G401 (cell line): ENCODE measurements at regions not wholly inside any gene's neighbourhood (a gene's known extent, or its start where the extent isn't known, plus 50 kb on each side); places are given as distances from the start of the nearest gene placed in this dataset.

Experiments
- DNase-seq: peaks from one replicate; pipeline ENCODE4 v3.0.0-alpha.2; 2015; ENCODE audit warnings: low spot score
- in situ Hi-C: cut with HindIII; loops from 2 replicates; pipeline ENCODE4 v1.10.0; 2016; ENCODE audit warnings: low sequenced_read_pairs, mixed read lengths

DNA sequence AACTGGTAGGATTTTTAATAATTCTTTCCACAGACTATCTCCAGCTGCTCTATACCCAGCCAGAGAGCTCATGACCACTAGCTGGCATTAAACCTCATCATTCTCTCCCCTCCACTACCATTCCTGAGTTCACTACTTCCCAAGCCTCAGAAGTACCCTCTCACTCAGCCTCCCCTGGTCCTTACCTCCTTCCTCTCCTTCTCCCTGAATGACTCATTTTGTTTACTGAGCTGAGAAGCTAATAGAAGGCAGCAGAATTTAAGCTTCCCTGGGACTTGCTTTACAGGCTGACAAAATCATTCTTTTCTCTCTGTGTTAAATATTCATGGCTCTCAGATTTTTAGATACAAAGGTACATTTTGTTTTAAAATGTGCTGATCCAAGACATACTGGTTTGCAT, 305.4 kb downstream of the TLR4 start:
- DNase-seq, result no peak
- in situ Hi-C loops, result no loop called here

- in situ Hi-C loops, result no loop called here
These were observed 313.5 kb downstream of the TLR4 start for GRCh38 chr9:118017607-118018122.

GRCh38 chr9:118023644-118024043, 319.4 kb downstream of the TLR4 start:
- DNase-seq, result peak; percentile 10
- in situ Hi-C loops, result no loop called here

More at GRCh38 chr9:118017607-118018122, 313.5 kb downstream of the TLR4 start:
- DNase-seq, result no peak

GRCh38 chr9:118028225-118028624, 324.0 kb downstream of the TLR4 start:
- in situ Hi-C loops, result no loop called here
- DNase-seq, result no peak

- in situ Hi-C loops, result no loop called here
- DNase-seq, result no peak
These were observed 325.2 kb downstream of the TLR4 start for GRCh38 chr9:118029425-118029824.

DNA sequence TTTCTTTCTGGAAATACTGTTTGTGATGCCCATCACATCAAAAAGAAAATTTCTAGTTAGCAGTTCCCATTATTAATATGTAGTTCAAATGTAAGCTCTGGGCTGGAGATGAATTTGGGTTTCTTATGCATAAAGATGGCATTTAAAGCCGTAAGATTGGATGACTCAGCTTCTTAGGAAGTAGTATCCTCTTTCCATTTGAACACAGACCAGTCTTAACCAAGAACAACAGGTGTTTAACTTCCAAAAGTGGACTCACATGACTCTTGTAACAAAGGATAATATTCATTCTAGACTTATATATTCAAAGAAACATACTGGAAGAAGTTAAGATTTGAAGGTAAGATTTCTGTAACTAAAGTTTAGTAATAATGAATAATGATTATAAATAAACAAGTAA, 330.5 kb downstream of the TLR4 start:
- DNase-seq, result no peak
- in situ Hi-C loops, result no loop called here

GRCh38 chr9:118038713-118039112, 334.5 kb downstream of the TLR4 start:
- no peak for DNase-seq
- in situ Hi-C loops, result no loop called here

- in situ Hi-C loops, result no loop called here
- DNase-seq, result no peak
These were observed 354.0 kb downstream of the TLR4 start for GRCh38 chr9:118058227-118058626.

DNA sequence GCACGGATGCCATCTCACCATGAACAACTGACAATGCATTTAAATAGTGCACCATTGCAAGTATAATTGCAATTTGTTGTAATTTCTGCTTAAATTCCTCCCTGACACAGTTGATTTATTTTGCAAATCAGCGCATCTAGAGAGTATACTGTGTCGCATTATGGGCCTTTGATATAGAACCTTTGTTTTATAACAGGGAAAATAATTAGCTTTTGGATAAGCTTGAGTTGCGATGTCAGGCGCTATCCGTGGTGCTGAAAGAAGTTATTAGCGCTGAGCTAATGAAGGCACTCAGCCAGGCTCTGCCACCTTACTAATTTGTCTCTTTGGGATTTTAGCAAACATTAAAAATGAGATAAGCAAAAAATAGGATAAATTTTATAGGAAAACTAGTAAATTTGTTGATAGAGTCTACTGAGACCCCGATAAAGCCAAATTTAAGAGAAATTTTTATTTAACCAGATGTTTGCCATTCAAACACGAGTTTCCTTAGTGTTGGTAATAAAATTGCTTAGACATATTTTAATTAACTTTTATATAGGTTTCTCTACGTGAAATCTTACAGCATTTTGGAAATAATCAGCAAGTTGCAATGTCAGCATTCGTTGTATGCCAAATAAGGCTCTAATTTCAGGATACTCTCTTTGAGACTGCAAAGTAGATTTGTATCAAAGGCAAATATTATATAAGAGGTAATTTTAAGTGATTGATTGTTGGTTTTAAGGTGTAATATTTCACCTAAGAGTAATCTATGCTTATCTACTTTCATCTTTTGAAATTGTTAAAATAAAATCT, 355.5 kb downstream of the TLR4 start:
- no peak for DNase-seq
- in situ Hi-C loops, result no loop called here

- in situ Hi-C loops, result no loop called here
- DNase-seq, result no peak
These were observed 379.0 kb downstream of the TLR4 start for GRCh38 chr9:118083161-118083560.

GRCh38 chr9:118088090-118088489, 383.9 kb downstream of the TLR4 start:
- in situ Hi-C loops, result no loop called here
- DNase-seq, result no peak

DNA sequence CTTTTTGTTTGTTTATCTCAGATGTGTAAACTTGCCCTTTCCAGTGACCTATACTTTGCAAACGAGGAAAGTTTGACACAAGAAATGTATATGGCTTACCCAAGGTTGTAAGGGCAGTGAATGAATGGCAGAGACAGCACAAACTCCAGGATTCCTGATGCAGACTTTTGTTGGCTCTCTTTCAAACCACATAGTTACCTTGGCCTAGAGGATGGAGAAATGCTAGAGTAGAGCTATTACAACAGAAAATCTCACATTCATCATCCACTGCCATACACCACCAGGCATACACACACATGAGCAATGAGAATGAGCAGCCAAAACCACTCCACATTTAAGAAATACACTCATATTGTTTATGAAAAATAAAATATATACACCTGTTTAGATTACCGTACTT, 387.0 kb downstream of the TLR4 start:
- no peak for DNase-seq
- in situ Hi-C loops, result no loop called here

GRCh38 chr9:118091711-118092500, 387.7 kb downstream of the TLR4 start:
- DNase-seq, result no peak
- in situ Hi-C loops, result no loop called here

- in situ Hi-C loops, result no loop called here
- DNase-seq, result no peak
These were observed 390.2 kb downstream of the TLR4 start for GRCh38 chr9:118094387-118094786.

- in situ Hi-C loops, result no loop called here
- no peak for DNase-seq
These were observed 396.6 kb downstream of the TLR4 start for GRCh38 chr9:118100529-118101419.

- in situ Hi-C loops, result no loop called here
- no peak for DNase-seq
These were observed 400.2 kb downstream of the TLR4 start for GRCh38 chr9:118104363-118104762.

DNA sequence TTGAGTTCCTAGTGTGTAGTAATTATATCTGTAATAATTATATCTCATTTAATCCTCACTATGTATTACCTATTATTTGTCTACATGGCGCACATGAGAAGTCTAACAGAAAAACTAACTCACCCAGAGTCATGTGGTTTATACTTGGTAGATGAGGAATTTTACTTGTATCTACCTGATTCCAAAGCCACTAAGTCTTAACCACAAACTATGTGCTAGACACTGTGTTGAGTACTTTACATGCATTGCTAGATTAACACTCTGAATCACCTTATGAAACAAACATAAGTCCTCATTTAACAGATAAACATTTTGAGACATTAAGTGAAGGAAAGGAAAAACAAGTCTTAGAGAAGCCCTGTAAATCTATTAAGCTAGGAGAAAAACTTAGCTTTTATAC, 404.8 kb downstream of the TLR4 start:
- in situ Hi-C loops, result no loop called here
- no peak for DNase-seq

GRCh38 chr9:118109542-118109941, 405.3 kb downstream of the TLR4 start:
- no peak for DNase-seq
- in situ Hi-C loops, result no loop called here

DNA sequence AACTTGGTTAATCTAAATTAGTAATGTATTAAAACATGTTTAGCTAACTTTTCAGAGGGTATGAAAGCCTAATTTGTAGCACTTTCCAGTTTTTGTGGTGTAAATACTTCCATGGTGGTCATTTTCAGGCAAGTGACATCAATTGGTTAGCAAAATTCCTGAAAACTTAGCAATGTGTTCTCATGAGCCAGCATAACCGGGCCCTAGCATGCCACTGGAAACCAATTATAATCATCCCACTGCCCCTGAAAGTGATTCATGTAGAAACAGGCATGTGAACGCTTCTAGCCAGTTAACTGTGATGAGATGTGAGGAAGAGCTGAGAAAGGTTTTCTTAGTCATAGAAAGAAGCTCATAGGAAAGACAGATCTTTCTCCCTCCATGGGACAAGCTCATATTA, 417.2 kb downstream of the TLR4 start:
- no peak for DNase-seq
- in situ Hi-C loops, result no loop called here
